Loucy (cell line): ENCODE measurements at regions not wholly inside any gene's neighbourhood (a gene's known extent, or its start where the extent isn't known, plus 50 kb on each side); places are given as distances from the start of the nearest gene placed in this dataset.

Experiments used
- CTCF ChIP-seq: fragments of 200-600 bp; sonication (generic); conservative IDR thresholded peaks from 2 replicates; pipeline ENCODE4 v1.5.1; 2014; ENCODE audit warnings: mild to moderate bottlenecking, antibody characterized with exemption, low read length
- EZH2phosphoT487 ChIP-seq: fragments of 200-600 bp; IDR thresholded peaks from 2 replicates; pipeline ENCODE4 v1.6.1; 2018; ENCODE audit warnings: antibody characterized with exemption, mild to moderate bottlenecking, moderate library complexity, borderline replicate concordance

- TF ChIP-seq CTCF (no peak), EZH2phosphoT487 (no peak)
Measured at GRCh38 chr1:91594383-91595055, 93.9 kb downstream of the CDC7 start.
